Hepatocyte (in vitro differentiated cells): ENCODE measurements at regions not wholly inside any gene's neighbourhood (a gene's known extent, or its start where the extent isn't known, plus 50 kb on each side); places are given as distances from the start of the nearest gene placed in this dataset.

Experiments used
- EZH2 ChIP-seq: fragments of 200-600 bp; sonication (generic); IDR thresholded peaks from 2 replicates; pipeline ENCODE4 v1.6.1; 2016; ENCODE audit warnings: antibody characterized with exemption, mild to moderate bottlenecking, borderline replicate concordance
- TF ChIP-seq, protein P1 (sequence below): fragments of 200-600 bp; sonication (generic); IDR thresholded peaks from 2 replicates; pipeline ENCODE4 v1.5.1; 2016; ENCODE audit warnings: antibody characterized with exemption, mild to moderate bottlenecking; ENCODE audit not compliant: poor library complexity

DNA sequence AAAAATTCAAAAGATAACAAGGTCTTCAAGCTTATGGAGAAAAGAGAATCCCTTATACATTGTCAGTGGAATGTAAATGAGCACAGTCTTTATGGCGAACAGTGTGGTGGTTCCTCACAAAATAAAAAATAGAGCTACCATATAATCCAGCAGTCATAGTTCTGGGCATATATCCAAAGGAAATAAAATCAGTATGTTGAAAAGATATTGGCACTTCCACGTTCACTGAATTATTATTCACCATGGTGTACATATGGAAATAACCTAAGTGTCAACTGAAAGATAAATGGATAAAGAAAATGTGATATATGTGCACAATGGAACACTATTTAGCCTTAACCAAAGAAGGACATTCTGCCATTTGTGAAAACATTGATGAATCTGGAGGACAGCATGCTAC lies 1161.2 kb downstream of the ROBO2 start:
- TF ChIP-seq, protein P1, sequence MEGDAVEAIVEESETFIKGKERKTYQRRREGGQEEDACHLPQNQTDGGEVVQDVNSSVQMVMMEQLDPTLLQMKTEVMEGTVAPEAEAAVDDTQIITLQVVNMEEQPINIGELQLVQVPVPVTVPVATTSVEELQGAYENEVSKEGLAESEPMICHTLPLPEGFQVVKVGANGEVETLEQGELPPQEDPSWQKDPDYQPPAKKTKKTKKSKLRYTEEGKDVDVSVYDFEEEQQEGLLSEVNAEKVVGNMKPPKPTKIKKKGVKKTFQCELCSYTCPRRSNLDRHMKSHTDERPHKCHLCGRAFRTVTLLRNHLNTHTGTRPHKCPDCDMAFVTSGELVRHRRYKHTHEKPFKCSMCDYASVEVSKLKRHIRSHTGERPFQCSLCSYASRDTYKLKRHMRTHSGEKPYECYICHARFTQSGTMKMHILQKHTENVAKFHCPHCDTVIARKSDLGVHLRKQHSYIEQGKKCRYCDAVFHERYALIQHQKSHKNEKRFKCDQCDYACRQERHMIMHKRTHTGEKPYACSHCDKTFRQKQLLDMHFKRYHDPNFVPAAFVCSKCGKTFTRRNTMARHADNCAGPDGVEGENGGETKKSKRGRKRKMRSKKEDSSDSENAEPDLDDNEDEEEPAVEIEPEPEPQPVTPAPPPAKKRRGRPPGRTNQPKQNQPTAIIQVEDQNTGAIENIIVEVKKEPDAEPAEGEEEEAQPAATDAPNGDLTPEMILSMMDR, result no peak
- no peak for TF ChIP-seq EZH2
